HG02678 (cell line): ENCODE measurements at regions not wholly inside any gene's neighbourhood (a gene's known extent, or its start where the extent isn't known, plus 50 kb on each side); places are given as distances from the start of the nearest gene placed in this dataset.

ENCODE experiments used
- ATAC-seq: cut with Tn5 transposase; IDR thresholded peaks from one replicate; pipeline ENCODE4 v1.9.1; 2021; ENCODE audit warnings: mild to moderate bottlenecking, moderate library complexity; ENCODE audit not compliant: unreplicated experiment

DNA sequence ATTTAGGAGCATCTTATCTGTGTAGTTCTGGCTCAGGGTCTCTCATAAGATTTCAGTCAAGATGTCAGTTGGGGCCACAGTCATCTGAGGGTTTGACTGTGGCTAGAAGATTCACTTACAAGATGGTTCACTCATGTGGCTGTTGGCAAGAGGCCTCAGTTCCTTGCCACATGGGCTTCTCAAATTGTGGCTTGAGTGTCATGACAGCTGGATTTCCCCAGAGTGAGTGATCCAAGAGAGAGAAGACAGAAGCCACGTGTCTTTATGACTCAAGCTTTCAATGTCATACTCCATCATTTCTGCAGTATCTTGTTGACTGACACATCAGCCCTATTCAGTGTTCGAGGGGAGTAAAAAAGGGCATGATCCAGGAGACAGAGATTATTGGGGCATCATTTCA lies 131.3 kb upstream of the AP1S2 start:
- no peak for ATAC-seq

DNA sequence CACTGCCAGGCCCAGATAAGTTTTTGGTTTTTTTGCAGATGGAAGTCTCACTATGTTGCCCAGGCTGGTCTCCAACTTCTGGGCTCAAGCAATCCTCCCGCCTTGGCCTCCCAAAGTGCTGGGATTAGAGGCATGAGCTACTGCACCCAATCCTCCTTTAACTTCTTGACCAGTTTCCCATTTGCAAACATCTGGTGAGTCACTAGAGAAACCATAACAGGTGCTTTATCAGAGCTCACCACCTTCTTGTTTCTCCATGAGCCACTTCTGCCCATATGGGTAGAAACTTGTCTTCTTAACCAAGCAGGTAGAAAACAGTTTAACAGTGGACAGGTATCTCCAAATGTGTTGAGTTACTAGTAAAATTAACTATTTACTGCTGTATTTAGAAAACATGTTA lies 128.4 kb upstream of the AP1S2 start:
- no peak for ATAC-seq

DNA sequence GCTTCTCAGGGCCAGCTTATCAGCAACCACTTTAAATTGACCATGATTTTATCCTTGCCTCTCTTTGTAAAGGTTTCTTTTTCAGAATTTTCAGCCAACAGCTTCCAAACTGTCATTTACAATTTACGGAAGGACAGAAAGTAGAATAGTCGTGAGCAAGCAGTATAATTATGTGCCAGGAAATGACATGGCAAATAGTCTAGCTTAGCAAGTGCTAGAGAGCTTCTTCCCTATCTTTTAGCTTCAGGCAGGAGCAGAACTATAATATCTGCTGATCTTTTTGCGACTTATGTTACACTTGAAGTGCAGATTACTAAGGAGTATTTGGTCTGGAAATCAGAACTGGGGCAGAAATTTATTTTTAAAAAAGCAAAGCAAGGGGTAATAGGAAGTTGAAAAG lies 123.0 kb upstream of the AP1S2 start:
- no peak for ATAC-seq

DNA sequence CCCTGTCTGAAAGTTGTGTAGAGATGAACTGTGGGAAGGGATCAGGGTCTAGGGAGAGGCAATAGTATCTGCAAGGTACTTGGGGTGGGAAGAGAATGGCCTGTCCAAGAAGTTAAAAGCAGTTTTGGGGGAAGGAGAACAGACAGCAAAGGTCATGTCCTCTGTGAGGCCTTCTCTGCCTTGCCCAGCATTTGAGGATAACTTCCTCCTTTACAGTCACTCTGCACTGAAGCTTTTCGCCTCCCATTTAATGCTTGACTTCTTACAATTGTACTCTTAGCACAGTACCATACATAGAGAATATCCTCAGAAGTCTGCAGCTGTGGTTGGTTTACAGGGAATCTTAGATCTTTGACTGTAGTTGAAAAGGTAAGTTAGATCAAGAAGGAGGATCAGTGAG lies 121.8 kb upstream of the AP1S2 start:
- ATAC-seq = no peak

DNA sequence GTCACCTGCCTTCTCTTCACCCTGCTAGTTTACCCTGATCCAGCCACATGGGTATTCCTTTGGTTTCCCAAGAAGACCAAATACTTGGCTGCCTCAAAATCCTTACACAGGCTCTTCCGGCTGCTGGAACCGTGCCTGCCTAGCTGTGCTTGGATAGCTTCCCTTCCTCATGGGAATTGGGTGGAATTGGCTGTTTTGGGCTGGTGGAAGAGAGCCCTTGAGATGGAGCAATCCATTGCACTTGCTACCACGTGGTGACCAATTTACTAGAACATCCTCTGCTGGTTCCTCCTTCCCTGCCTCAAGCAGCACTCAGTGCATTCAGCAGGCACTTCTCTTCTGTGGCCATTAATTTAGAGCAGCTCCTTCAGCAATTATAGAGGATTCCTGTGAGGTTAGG lies 119.3 kb upstream of the AP1S2 start:
- ATAC-seq = no peak

DNA sequence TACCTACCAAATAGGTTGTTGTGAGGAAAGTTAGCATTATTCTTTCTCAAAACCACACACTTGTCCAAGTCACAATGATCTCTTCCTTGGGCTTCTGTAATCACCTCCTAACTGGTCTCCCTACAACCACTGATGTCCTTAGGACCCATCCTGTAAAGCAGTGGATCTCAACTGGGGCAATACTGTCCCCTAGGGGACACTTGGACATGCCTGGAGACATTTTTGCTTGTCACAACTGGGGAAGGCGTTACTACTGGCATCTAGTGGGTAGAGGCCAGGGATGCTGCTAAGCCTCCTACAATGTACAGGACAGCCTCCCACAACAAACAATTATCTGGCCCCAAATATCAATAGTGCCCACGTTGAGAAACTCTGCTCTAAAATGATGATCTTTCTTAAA lies 118.7 kb upstream of the AP1S2 start:
- no peak for ATAC-seq

DNA sequence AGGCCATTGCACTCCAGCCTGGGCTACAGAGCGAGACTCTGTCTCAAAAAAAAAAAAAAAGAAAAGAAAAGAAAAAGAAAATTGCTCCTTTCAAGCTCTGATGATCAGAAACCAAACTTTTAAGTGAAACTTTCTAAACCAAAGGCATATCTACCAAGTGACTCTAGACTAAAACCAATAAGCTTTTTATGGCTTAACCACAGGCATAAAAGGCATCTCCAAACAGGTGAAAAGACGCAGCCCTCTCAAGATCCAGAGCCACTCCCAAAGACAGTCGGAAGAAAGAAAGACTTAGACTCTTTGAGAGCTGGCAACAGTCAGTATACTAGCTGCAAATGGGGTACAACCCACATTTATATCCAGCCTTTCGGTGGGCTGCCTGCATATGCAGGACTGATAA lies 117.1 kb upstream of the AP1S2 start:
- ATAC-seq = no peak

DNA sequence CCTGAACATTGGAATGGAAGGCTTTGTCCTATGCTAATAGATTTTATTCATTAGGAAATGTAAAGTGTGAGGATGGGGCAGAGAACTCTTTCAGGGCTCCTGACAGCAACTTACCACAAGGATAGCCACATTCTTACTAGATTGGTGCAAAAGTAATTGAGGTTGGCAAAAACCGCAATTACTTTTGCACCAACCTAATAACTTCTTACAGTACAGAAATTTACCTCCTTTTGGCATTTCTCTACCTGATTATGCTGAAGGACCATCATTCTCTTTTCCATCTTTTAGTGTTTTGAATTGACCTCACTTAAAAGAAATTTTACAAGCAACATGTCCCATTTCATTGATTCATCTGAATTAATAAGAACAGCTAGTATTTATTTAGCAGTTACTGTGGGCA lies 109.2 kb upstream of the AP1S2 start:
- ATAC-seq = no peak

DNA sequence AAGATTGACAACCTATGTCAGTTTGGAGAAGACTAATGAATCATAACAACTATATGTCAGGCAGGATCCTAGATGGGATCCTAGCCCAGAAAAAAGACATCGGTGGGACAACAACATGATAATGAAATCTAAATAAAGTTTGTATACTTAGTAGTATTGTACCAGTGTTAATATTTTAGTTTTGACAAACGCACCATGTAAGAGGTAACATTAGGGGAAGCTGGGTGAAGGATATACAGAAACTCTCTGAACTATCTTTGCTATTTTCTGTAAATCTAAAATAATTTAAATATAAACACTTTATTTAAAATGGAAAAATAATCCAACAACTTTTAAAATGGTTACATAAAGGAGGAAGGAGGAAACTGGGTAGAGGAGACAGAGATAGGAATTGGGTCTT lies 105.6 kb upstream of the AP1S2 start:
- ATAC-seq = no peak

DNA sequence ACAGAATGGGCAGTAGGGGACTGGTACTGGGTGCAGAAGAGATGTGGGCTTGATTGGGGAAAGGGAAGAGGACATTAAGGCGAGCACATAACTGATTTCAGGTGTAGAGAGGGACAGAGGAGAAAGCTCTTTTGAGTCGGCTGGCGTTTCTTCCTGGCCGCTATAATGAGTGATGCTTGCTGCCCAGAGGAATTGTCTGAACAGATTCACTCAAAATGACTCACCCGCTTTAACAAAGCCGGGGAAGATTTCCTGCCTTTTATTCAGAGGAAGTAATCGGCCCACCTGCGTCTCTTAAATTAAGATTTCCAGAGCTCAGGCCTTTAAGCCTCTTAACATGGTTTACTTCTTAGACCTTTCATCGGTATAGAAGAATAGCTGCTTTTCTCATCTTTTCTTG lies 102.1 kb upstream of the AP1S2 start:
- ATAC-seq = no peak

DNA sequence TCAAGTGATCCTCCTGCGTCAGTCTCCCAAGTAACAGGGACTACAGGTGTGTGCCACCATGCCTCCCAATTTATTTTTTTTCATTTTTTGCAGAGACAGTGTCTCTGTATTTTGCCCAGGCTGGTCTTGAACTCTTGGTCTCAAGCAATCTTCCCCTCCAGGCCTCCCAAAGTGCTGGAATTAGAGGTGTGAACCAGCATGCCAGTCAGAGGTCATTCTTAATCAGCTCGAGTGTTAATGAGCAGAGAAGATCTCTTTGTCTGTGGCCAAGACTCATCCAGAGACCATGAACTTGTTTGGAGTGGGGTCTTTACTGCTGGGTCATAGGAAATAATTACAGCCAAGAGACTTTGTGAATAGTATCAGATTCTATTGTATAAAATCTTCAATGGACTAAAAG lies 99.2 kb upstream of the AP1S2 start:
- ATAC-seq = no peak

DNA sequence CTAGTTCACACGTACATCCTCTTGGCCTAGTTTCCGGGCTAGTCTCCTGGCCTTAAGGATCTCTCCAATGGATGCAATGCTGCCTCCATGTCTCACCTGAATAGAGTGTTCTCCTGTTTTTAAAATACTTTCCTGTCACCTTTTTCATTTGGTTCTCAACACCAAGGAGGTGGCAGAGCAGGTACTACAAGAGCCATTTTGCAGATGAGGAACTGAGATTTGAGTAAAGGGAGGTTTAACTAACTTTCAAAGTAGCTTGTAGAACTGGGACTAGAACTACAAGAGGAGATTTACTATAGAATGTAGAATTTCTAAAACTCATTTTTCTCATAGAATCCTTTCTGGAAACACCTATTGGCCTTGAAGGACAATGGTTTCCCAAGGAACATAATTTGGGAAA lies 97.6 kb upstream of the AP1S2 start:
- ATAC-seq = no peak

DNA sequence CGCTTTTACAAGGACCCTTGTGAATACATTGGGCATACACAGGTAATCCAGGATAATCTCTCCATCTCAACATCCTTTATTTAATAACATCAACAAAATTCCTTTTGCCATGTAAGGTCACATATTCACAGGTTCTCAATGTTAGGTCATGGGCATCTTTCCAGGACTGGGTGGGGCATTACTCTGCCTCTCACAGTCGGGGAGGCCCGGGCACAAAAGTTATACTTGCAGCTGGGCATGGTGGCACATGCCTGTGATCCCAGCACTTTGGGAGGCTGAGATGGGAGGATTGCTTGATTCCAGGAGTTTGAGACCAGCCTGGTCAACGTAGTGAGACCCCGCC lies 93.7 kb upstream of the AP1S2 start:
- ATAC-seq = no peak

DNA sequence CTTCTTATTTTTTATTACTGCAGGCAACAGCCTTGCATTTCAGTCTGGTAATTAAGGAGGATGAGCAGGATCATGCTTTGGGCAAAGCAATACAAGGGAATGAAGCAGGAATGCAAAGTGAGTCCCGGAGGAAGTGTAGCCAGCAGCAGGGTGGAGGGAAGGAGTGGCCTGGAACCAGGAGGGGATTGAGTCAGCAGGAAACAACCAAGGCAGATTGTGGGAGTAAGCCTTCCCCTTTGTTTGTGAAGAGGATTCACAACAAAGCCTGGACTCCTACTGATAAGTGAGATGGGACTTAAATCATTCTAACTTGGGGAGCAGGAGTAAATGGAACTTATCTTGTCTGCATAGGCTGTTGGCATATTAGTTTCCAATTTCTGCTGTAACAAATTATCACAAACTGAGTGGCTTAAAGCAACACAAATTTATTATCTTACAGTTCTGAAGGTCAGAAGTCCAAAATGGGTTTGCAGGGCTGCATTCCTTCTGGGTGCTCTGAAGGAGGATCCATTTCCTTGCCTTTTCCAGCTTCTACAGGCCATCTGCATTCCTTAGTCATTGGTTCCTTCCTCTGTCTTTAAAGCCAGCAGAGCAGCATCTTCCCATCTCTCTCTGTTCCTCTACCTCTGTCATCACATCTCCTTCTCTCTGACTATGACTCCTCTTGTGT lies 93.2 kb upstream of the AP1S2 start:
- no peak for ATAC-seq

DNA sequence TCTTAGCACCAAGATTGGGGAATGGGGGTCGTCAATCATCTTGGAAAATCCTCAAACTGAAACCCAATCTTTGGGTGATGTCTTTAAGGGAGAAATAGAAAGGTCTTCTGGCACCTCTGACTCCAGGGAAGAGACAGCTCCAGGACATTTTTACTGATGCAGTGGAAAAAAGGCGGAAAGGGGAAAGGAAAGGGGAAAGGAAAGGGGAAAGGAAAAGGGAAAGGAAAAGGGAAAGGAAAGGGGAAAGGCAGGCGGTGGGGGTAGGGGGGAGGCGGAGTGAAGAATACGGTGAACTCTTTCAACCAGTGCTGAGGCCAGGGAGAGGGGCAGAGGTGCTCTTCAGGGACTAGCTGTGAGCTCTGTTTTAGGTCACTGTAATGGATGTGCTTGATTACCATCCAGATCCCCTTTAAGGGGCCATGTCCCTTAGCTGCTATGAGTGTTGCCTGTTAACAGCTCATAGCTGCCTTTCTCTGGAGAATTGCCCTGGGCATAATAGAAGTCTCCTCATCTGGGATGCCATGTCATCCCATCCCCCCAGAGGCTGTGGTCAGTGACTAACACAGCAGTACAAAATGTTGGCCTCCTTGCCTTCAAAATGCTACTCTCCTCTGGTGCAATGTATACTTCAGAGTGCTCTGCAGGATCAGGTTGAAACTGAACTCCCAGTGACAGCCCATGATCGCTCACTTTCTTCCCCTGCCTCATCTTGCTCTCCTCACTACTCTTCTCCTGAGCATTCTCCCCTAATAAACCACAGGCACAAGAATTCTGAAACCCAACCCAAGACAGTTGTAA lies 92.4 kb upstream of the AP1S2 start:
- no peak for ATAC-seq

DNA sequence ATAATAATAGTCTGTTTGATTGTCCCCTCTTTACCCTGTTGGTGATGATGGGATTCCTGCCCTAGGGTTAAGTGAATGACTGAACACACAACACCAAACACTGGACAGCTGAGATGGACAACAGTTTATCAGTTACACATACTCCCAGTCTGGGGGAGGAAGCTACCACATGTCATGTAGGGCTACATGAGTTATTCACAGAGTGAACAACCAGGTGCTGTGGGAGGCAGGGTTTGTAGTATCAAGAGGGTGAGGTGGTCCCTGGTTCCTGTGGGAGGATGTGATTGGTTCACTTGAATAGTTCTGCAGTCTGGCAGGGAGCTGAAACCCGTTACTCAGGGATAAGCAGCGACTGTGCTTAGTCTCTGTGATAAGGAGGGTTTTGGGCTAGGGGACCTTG lies 88.8 kb upstream of the AP1S2 start:
- ATAC-seq = no peak

DNA sequence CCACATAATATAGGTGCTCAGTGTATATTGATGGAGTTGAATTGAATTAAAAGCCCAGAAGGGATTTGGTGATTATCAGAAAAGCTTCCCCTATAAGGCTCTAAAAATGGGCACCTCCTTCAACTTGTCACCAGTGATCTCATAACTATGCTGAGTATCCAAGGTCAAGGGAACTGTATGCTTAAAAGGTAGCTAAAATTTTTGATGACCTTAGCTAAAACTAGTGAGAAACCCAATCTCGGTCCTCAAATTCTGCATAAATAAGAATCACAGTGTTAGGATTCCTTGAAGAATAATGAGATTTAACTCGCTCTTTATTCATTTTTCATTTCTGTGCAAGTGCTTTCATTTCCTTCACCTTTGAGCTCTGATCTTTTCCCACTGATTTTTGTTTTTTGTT lies 87.7 kb upstream of the AP1S2 start:
- no peak for ATAC-seq

DNA sequence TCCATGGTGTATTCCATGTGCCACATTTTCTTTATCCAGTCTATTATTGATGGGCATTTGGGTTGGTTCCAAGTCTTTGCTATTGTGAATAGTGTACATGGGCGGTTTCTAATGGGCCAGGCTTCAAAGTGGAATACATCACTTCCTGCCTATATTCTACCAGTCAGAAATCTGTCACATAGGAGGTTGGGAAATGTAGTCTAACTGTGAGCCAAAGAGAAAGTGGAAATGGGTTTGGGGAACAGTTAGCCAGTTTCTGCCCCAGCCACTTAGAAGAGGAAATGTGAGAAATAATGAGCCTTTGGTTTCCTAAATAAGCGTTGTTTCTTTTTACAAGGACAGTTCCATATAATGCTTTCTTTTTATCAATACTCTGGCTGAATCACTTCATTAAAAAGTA lies 85.1 kb upstream of the AP1S2 start:
- ATAC-seq = no peak

DNA sequence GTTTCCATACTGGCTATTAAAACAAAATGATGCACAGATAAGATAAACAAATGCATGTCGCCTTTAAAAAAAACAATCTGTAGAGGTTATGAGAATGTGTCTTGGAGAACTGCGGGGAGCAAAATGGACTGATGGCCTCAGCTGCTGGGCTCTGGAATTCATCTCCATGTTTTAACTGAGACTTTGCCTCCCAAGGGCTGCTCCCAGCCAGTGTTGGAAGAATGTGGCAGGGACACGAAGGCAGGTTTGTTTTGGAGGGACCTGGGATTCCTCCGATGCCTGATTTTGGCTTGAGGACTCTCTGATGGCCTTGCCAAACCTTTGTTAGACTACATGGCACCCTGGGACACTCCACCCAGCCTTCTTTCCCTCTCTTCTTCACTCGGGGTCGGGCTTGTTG lies 83.5 kb upstream of the AP1S2 start:
- ATAC-seq = no peak

DNA sequence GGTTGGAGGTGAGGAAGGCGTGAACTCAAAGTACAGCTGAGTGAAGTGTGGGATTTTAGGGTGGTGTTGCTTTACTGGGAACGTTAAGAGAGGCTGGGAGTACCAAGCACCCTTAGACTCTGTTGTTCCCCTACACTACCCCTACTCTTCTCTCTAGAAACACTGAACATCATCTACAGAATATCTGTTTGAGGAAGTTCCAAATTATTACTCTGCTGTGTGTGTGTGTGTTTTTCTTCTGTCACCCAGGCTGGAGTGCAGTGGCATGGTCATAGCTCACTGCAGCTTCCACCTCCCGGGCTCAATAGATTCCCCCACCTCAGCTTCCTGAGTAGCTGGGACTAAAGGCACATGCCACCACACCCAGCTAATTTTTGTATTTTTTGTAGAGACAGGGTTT lies 76.7 kb upstream of the AP1S2 start:
- ATAC-seq = no peak

DNA sequence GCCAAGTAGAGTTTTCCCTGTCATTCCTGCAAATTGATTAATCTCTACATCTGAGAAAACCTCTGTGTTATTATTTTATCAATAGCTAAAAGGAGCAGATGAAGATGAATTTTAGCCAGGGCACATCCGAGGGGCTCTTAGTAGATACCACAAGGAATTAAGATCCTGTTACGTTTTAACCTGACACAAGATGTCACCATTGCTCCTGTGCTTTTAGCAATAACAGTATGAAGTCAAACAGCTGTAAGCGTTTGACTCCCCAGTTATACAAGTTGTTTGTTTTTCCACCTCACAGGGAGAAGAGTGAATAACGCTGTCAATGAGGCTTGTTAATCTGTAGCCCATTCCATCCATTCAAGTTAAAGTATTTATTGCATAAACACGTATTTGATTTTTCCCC lies 76.0 kb upstream of the AP1S2 start:
- ATAC-seq = no peak

DNA sequence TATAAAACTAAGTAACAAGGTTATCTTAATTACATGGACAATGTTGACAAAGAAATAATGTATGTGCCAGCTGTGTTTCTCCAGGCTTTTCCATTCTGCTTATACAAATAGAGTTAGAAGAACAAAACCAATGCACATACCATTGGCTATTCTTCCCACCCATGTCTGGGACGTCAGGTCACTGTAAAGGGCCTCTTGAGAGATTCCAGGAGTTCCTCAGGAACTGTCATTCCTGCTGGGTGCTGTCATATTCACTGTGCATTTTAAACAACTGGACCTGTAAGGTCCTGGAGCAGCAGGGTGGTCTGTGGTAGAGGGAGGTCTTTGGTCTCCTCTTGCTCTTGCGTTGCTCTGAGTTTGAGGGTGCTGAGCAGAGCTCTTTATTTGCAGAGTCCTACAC lies 74.6 kb upstream of the AP1S2 start:
- ATAC-seq = no peak

DNA sequence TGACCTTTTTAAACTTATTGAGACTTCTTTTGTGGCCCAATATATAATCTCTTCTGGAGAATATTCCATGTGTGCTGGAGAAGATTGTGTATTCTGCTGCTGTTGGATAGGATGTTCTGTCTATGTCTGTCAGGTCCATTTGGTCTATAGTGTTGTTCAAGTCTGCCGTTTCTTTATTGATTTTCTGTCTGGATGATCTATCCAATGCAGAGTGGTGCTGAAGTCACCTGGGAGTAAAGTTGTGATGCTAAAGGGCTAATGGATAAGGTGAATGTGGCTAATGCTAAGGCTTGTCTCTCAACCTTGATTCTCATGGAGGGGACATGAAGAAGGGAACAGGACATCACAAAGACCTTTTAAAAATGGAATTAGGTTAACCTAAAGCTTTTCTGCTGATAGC lies 72.0 kb upstream of the AP1S2 start:
- no peak for ATAC-seq
